HUES48 (cell line): ENCODE measurements at regions not wholly inside any gene's neighbourhood (a gene's known extent, or its start where the extent isn't known, plus 50 kb on each side); places are given as distances from the start of the nearest gene placed in this dataset.

ENCODE experiments used
- H3K27ac ChIP-seq: one replicate; pipeline ENCODE4 v1.7.0; 2013; ENCODE audit warnings: low read depth, low read length, inconsistent platforms
- H3K27me3 ChIP-seq: 2 replicates; pipeline ENCODE4 v1.6.1; 2013; ENCODE audit warnings: mild to moderate bottlenecking, low read length; ENCODE audit not compliant: control insufficient read depth, insufficient read depth
- H3K36me3 ChIP-seq: 2 replicates; pipeline ENCODE4 v1.6.1; 2013; ENCODE audit warnings: low read length; ENCODE audit not compliant: control insufficient read depth, insufficient read depth
- H3K4me1 ChIP-seq: 2 replicates; pipeline ENCODE4 v1.6.1; 2013; ENCODE audit warnings: mild to moderate bottlenecking, low read length; ENCODE audit not compliant: control insufficient read depth, insufficient read depth
- H3K4me3 ChIP-seq: 2 replicates; pipeline ENCODE4 v1.5.1; 2013; ENCODE audit warnings: mild to moderate bottlenecking, low read depth, low read length
- H3K9ac ChIP-seq: 2 replicates; pipeline ENCODE4 v1.6.1; 2013; ENCODE audit warnings: mild to moderate bottlenecking, low read depth, low read length, moderate library complexity
- H3K9me3 ChIP-seq: 2 replicates; pipeline ENCODE4 v1.6.1; 2013; ENCODE audit warnings: low read length; ENCODE audit not compliant: control insufficient read depth, insufficient read depth

- Histone ChIP-seq H3K36me3 (no peaks in the 10 kb centered on the region), H3K27ac (no peak overlapping the region), H3K27me3 (no peaks in the 10 kb centered on the region), H3K4me1 (peaks cover 8% of the 10 kb centered on the region), H3K4me3 (no peak overlapping the region), H3K9me3 (0 out of 2 replicates have a peak, but pooled peaks cover 3% of the 10 kb centered on the region), H3K9ac (no peak overlapping the region)
Observed at GRCh38 chr11:96642583-96642982, 252.8 kb downstream of the JRKL start.

- H3K4me3 ChIP-seq: no peak overlapping the region
- no peaks in the 10 kb centered on the region for H3K36me3 ChIP-seq
- H3K4me1 ChIP-seq: peaks cover 12% of the 10 kb centered on the region
- H3K9me3 ChIP-seq: 0 out of 2 replicates have a peak, but pooled peaks cover 3% of the 10 kb centered on the region
- no peak overlapping the region for H3K27ac ChIP-seq
- H3K9ac ChIP-seq: no peak overlapping the region
- no peaks in the 10 kb centered on the region for H3K27me3 ChIP-seq
Observed at GRCh38 chr11:96643173-96643572, 253.4 kb downstream of the JRKL start.

- Histone ChIP-seq H3K36me3 (no peaks in the 10 kb centered on the region), H3K4me1 (peaks cover 12% of the 10 kb centered on the region), H3K4me3 (no peak overlapping the region), H3K9ac (no peak overlapping the region), H3K27ac (peak overlapping the region; percentile 7), H3K27me3 (no peaks in the 10 kb centered on the region), H3K9me3 (no peaks in the 10 kb centered on the region)
Observed at GRCh38 chr11:96647621-96648020, 257.8 kb downstream of the JRKL start.

GRCh38 chr11:96648991-96649390 lies 259.2 kb downstream of the JRKL start:
- Histone ChIP-seq H3K27me3 (no peaks in the 10 kb centered on the region), H3K4me3 (no peak overlapping the region), H3K9me3 (no peaks in the 10 kb centered on the region), H3K9ac (no peak overlapping the region), H3K4me1 (peaks cover 12% of the 10 kb centered on the region), H3K27ac (no peak overlapping the region), H3K36me3 (no peaks in the 10 kb centered on the region)

GRCh38 chr11:96652516-96652915 lies 262.7 kb downstream of the JRKL start:
- no peaks in the 10 kb centered on the region for H3K9me3 ChIP-seq
- H3K4me1 ChIP-seq: peaks cover 5% of the 10 kb centered on the region
- H3K9ac ChIP-seq: no peak overlapping the region
- H3K27me3 ChIP-seq: no peaks in the 10 kb centered on the region
- H3K27ac ChIP-seq: no peak overlapping the region
- no peak overlapping the region for H3K4me3 ChIP-seq
- no peaks in the 10 kb centered on the region for H3K36me3 ChIP-seq

GRCh38 chr11:96655474-96655873 lies 265.7 kb downstream of the JRKL start:
- Histone ChIP-seq H3K36me3 (no peaks in the 10 kb centered on the region), H3K9me3 (no peaks in the 10 kb centered on the region), H3K4me3 (no peak overlapping the region)

GRCh38 chr11:96658436-96658835 lies 268.6 kb downstream of the JRKL start:
- Histone ChIP-seq H3K9ac (no peak overlapping the region), H3K4me3 (no peak overlapping the region), H3K9me3 (no peaks in the 10 kb centered on the region), H3K36me3 (no peaks in the 10 kb centered on the region), H3K4me1 (no peaks in the 10 kb centered on the region), H3K27me3 (no peaks in the 10 kb centered on the region), H3K27ac (no peak overlapping the region)

More at GRCh38 chr11:96655474-96655873, 265.7 kb downstream of the JRKL start:
- H3K27ac ChIP-seq: no peak overlapping the region
- H3K27me3 ChIP-seq: no peaks in the 10 kb centered on the region
- no peaks in the 10 kb centered on the region for H3K4me1 ChIP-seq
- no peak overlapping the region for H3K9ac ChIP-seq

- no peak overlapping the region for H3K9ac ChIP-seq
- no peaks in the 10 kb centered on the region for H3K27me3 ChIP-seq
- no peak overlapping the region for H3K27ac ChIP-seq
- H3K9me3 ChIP-seq: no peaks in the 10 kb centered on the region
- no peak overlapping the region for H3K4me3 ChIP-seq
- H3K36me3 ChIP-seq: no peaks in the 10 kb centered on the region
- no peaks in the 10 kb centered on the region for H3K4me1 ChIP-seq
Observed at GRCh38 chr11:96664110-96664509, 274.3 kb downstream of the JRKL start.

GRCh38 chr11:96680211-96681018 lies 290.6 kb downstream of the JRKL start:
- Histone ChIP-seq H3K4me1 (peaks cover 6% of the 10 kb centered on the region; the same call in 1 of the 2 replicates), H3K36me3 (no peaks in the 10 kb centered on the region), H3K27ac (no peak overlapping the region), H3K4me3 (no peak overlapping the region), H3K9ac (no peak overlapping the region), H3K9me3 (no peaks in the 10 kb centered on the region), H3K27me3 (no peaks in the 10 kb centered on the region)

GRCh38 chr11:96681019-96681716 lies 291.4 kb downstream of the JRKL start:
- Histone ChIP-seq H3K9me3 (no peaks in the 10 kb centered on the region), H3K4me3 (no peak overlapping the region), H3K36me3 (no peaks in the 10 kb centered on the region), H3K9ac (no peak overlapping the region), H3K27ac (no peak overlapping the region), H3K4me1 (peaks cover 6% of the 10 kb centered on the region; the same call in 1 of the 2 replicates), H3K27me3 (no peaks in the 10 kb centered on the region)

GRCh38 chr11:96694338-96694737 lies 304.5 kb downstream of the JRKL start:
- peaks cover 5% of the 10 kb centered on the region; the same call in 1 of the 2 replicates for H3K4me1 ChIP-seq
- no peak overlapping the region for H3K4me3 ChIP-seq
- peaks cover 57% of the 10 kb centered on the region for H3K27me3 ChIP-seq
- H3K9ac ChIP-seq: no peak overlapping the region
- no peak overlapping the region for H3K27ac ChIP-seq
- H3K9me3 ChIP-seq: no peaks in the 10 kb centered on the region
- no peaks in the 10 kb centered on the region for H3K36me3 ChIP-seq
